ENCODE measurements at regions not wholly inside any gene's neighbourhood (a gene's known extent, or its start where the extent isn't known, plus 50 kb on each side); places are given as distances from the start of the nearest gene placed in this dataset.

- TF ChIP-seq POLR2A (IDR thresholded peaks at IDR 0.05) (no peak), CTCF (IDR thresholded peaks at IDR 0.05) (no peak), POLR2AphosphoS5 (IDR thresholded peaks at IDR 0.05) (no peak), EP300 (IDR thresholded peaks at IDR 0.05) (no peak)
- no peaks in the 10 kb centered on the region for H3K36me3 ChIP-seq
- H3K27me3 ChIP-seq = no peaks in the 10 kb centered on the region
- H3K9me3 ChIP-seq = no peaks in the 10 kb centered on the region
- H3K27ac ChIP-seq = no peak overlapping the region
- 25% methylated on average over 3 of the region's 3 CpGs for WGBS
- H3K4me1 ChIP-seq = no peaks in the 10 kb centered on the region
- H3K4me3 ChIP-seq = no peak overlapping the region
- DNase-seq (ENCODE audit: low spot score in 2 of 2) = no peak
Measured at GRCh38 chr4:96603641-96604040, 763.7 kb downstream of the PDHA2 start.

GRCh38 chr4:96606451-96606850 lies 766.6 kb downstream of the PDHA2 start:
- TF ChIP-seq CTCF (IDR thresholded peaks at IDR 0.05) (no peak), POLR2AphosphoS5 (IDR thresholded peaks at IDR 0.05) (no peak), EP300 (IDR thresholded peaks at IDR 0.05) (no peak), POLR2A (IDR thresholded peaks at IDR 0.05) (no peak)
- Histone ChIP-seq H3K9me3 (no peaks in the 10 kb centered on the region), H3K4me3 (no peak overlapping the region), H3K4me1 (no peaks in the 10 kb centered on the region), H3K27ac (no peak overlapping the region), H3K36me3 (no peaks in the 10 kb centered on the region), H3K27me3 (no peaks in the 10 kb centered on the region)
- no peak for DNase-seq (ENCODE audit: low spot score in 2 of 2)

GRCh38 chr4:96626023-96626422 lies 786.1 kb downstream of the PDHA2 start:
- no peak for DNase-seq (ENCODE audit: low spot score in 2 of 2)
- Histone ChIP-seq H3K9me3 (no peaks in the 10 kb centered on the region), H3K36me3 (no peaks in the 10 kb centered on the region), H3K27me3 (no peaks in the 10 kb centered on the region), H3K27ac (no peak overlapping the region), H3K4me3 (no peak overlapping the region), H3K4me1 (no peaks in the 10 kb centered on the region)
- TF ChIP-seq POLR2A (IDR thresholded peaks at IDR 0.05) (no peak), POLR2AphosphoS5 (IDR thresholded peaks at IDR 0.05) (no peak), EP300 (IDR thresholded peaks at IDR 0.05) (no peak), CTCF (IDR thresholded peaks at IDR 0.05) (no peak)
- 87% methylated on average over 3 of the region's 3 CpGs for WGBS

- Histone ChIP-seq H3K4me3 (no peak overlapping the region), H3K36me3 (no peaks in the 10 kb centered on the region), H3K4me1 (no peaks in the 10 kb centered on the region), H3K27ac (no peak overlapping the region), H3K9me3 (peaks cover 5% of the 10 kb centered on the region), H3K27me3 (no peaks in the 10 kb centered on the region)
- 76% methylated on average over 2 of the region's 2 CpGs for WGBS
- no peak for DNase-seq (ENCODE audit: low spot score in 2 of 2)
- TF ChIP-seq EP300 (IDR thresholded peaks at IDR 0.05) = no peak
- TF ChIP-seq POLR2A (IDR thresholded peaks at IDR 0.05) = no peak
- no peak for TF ChIP-seq CTCF (IDR thresholded peaks at IDR 0.05)
Measured at GRCh38 chr4:96630839-96631238, 790.9 kb downstream of the PDHA2 start.

- WGBS = 64% methylated on average over 1 of the region's 1 CpG
- no peak for DNase-seq (ENCODE audit: low spot score in 2 of 2)
- TF ChIP-seq CTCF (IDR thresholded peaks at IDR 0.05) (no peak), POLR2AphosphoS5 (IDR thresholded peaks at IDR 0.05) (no peak)
Measured at GRCh38 chr4:96637971-96638412, 798.1 kb downstream of the PDHA2 start.

More at GRCh38 chr4:96637971-96638412, 798.1 kb downstream of the PDHA2 start:
- no peak overlapping the region for H3K27ac ChIP-seq
- H3K4me1 ChIP-seq = no peaks in the 10 kb centered on the region
- no peaks in the 10 kb centered on the region for H3K36me3 ChIP-seq
- H3K27me3 ChIP-seq = no peaks in the 10 kb centered on the region
- H3K9me3 ChIP-seq = no peaks in the 10 kb centered on the region
- H3K4me3 ChIP-seq = no peak overlapping the region

Measured in suprapubic skin (tissue), 4 donors.